OCI-LY7 (cell line): ENCODE measurements at regions not wholly inside any gene's neighbourhood (a gene's known extent, or its start where the extent isn't known, plus 50 kb on each side); places are given as distances from the start of the nearest gene placed in this dataset.

ENCODE experiments used
- CTCF ChIP-seq: fragments of 200-600 bp; sonication (generic); conservative IDR thresholded peaks from 2 replicates; pipeline ENCODE4 v1.5.1; 2014; ENCODE audit warnings: mild to moderate bottlenecking, antibody characterized with exemption, low read length, moderate library complexity, mixed read lengths
- EZH2phosphoT487 ChIP-seq: fragments of 200-600 bp; sonication (generic); IDR thresholded peaks from 2 replicates; pipeline ENCODE4 v1.6.1; 2018; ENCODE audit warnings: low read depth, borderline replicate concordance, mild to moderate bottlenecking, mixed run types, antibody characterized with exemption, low read length, moderate library complexity, mixed read lengths

DNA sequence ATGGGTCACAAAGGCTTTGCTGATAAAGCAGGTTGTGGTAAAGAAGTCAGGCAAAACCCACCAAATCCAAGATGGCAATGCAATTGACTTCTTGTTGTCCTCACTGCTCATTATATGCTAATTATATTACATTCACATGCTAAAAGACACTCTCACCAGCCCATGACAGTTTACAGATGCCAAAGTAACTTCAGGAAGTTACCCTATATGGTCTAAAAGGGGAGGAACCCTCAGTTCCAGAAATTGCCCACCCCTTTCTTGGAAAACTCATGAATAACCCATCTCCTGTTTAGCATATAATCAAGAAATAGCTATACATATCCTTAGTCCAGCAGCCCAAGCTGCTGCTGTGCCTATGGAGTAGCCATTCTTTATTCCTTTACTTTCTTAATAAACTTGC, 501.1 kb downstream of the MEI4 start:
- TF ChIP-seq CTCF = no peak
- TF ChIP-seq EZH2phosphoT487 = no peak
